ENCODE measurements at regions not wholly inside any gene's neighbourhood (a gene's known extent, or its start where the extent isn't known, plus 50 kb on each side); places are given as distances from the start of the nearest gene placed in this dataset.
A peak's percentile ranks its signal among the peaks of the same experiment; 100 is the strongest.
"Not testable (repeated sequence)": the region's sequence is repeated elsewhere in the genome, so short reads cannot be mapped to it uniquely, and the experiment has no call there.

DNA sequence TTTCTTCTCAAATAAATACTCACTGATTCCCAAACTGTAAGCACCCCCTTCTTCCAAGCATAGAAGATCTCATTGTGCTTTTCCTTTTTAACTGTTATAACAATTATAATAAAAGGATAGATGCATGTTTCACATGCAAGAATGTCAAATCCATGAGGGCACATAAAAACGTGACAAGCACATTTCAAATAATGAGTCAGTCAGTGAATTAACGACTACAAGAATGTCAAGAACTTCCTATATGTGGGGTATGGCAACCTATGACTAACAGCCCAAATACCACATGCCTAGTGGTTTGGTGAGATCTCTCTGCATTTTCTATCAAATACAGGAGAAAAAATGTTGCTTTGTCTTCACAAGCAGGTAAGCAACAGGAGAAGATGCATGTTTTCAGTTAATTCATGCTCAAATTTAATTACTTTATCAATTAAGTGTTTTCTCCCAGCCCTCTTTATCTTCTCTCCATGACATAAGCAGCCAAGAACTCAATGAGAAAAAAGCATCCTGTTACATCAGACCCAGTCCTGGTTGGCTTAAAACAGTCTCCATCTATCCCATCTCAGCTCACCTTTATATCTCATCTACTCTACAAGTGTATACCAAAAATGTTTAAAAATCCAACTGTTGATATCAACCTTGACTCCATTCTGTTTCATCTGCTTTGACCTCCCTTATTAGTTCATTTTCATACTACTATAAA, 181.5 kb upstream of the LMCD1 start:
- H3K27ac ChIP-seq = no peak overlapping the region
- H3K9me3 ChIP-seq = no peaks in the 10 kb centered on the region
- DNase-seq = no peak
- in situ Hi-C loops (cut with MboI; ENCODE audit: low pct_ligation_motif_present in 1 of 4, low pct_unique_long_range_greater_than_20kb in 1 of 4, low sequenced_read_pairs in 3 of 4) = no loop called here
- no peaks in the 10 kb centered on the region for H3K36me3 ChIP-seq
- WGBS, 2 donors (ENCODE audit: low coverage in 1 of 2) = 38 to 53% methylated on average over 2 of the region's 2 CpGs
- intact Hi-C loops (cut with DNase I; ENCODE audit: low total_unique reads) = no loop called here
- H3K27me3 ChIP-seq = no peaks in the 10 kb centered on the region
- TF ChIP-seq, protein P1, sequence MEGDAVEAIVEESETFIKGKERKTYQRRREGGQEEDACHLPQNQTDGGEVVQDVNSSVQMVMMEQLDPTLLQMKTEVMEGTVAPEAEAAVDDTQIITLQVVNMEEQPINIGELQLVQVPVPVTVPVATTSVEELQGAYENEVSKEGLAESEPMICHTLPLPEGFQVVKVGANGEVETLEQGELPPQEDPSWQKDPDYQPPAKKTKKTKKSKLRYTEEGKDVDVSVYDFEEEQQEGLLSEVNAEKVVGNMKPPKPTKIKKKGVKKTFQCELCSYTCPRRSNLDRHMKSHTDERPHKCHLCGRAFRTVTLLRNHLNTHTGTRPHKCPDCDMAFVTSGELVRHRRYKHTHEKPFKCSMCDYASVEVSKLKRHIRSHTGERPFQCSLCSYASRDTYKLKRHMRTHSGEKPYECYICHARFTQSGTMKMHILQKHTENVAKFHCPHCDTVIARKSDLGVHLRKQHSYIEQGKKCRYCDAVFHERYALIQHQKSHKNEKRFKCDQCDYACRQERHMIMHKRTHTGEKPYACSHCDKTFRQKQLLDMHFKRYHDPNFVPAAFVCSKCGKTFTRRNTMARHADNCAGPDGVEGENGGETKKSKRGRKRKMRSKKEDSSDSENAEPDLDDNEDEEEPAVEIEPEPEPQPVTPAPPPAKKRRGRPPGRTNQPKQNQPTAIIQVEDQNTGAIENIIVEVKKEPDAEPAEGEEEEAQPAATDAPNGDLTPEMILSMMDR (IDR thresholded peaks at IDR 0.05) = no peak
- no peak for TF ChIP-seq POLR2AphosphoS5 (IDR thresholded peaks at IDR 0.05)
- no peak for TF ChIP-seq POLR2A (IDR thresholded peaks at IDR 0.05)
- TF ChIP-seq EP300 (IDR thresholded peaks at IDR 0.05; ENCODE audit: low read depth) = no peak
- no peak overlapping the region for H3K4me3 ChIP-seq
- no peaks in the 10 kb centered on the region for H3K4me1 ChIP-seq

DNA sequence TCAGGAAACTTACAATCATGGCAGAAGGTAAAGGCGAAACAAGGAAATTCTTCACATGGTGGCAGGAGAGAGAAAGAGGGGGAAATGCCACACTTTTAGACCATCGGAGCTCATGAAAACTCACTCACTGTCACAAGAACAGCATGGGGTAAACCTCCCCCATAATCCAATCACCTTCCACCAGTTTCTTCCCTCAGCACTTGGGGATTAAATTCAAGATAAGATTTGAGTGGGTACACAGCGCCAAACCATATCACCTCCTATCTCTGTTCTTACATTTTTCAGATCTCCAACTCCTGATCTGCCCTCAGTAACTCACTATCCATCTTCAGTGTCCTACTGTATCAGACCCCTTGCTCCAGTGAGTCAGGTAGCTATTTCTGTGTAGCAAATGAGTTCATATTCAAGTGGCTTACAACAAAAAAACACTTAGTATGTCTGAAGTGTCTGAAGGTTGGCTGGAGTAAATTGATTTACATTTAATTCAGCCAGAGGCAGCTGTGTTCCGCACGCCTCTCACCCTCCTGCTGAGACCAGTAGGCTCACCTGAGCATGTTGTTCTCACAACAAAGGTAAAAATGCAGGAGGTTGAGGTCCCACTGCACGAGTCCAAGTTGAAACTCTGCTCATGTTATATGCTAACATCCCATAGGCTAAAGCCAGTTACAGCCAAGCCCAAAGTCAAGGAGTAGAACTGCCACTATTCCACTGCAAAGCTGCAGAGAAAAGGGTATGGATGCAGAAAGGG, 180.7 kb upstream of the LMCD1 start:
- Histone ChIP-seq H3K27ac (no peak overlapping the region), H3K36me3 (no peaks in the 10 kb centered on the region), H3K4me1 (no peaks in the 10 kb centered on the region), H3K9me3 (no peaks in the 10 kb centered on the region), H3K27me3 (no peaks in the 10 kb centered on the region), H3K4me3 (no peak overlapping the region)
- TF ChIP-seq EP300 (IDR thresholded peaks at IDR 0.05; ENCODE audit: low read depth) (no peak), POLR2A (IDR thresholded peaks at IDR 0.05) (no peak), POLR2AphosphoS5 (IDR thresholded peaks at IDR 0.05) (no peak)
- TF ChIP-seq, protein P1 (IDR thresholded peaks at IDR 0.05) = no peak
- in situ Hi-C loops (cut with MboI; ENCODE audit: low pct_ligation_motif_present in 1 of 4, low pct_unique_long_range_greater_than_20kb in 1 of 4, low sequenced_read_pairs in 3 of 4) = no loop called here
- DNase-seq = no peak
- intact Hi-C loops (cut with DNase I; ENCODE audit: low total_unique reads) = no loop called here
- 66 to 85% methylated on average over 3 to 6 of the region's 6 CpGs for WGBS, 2 donors (ENCODE audit: low coverage in 1 of 2)

DNA sequence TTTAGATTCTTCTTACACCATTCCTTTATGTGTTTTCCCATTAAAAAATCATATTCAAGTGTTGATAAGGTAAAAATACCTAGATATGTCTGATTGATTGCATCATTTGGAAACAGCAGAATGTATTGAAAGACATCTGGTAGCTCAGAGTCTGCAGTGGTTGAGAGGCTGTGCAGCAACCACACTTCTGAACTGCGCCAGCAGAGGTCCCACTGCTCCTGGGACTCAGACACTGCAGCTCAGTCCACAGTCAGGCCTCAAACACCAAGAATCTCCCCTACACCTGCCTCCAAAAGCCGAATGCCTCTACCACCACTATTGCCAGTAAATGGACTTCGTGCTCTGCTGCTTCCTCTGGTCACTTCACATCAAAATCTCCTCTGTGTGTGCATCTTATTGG, 176.9 kb upstream of the LMCD1 start:
- H3K27ac ChIP-seq = no peak overlapping the region
- no peak overlapping the region for H3K4me3 ChIP-seq
- 76 to 100% methylated on average over 1 to 3 of the region's 3 CpGs for WGBS, 2 donors (ENCODE audit: low coverage in 1 of 2)
- TF ChIP-seq, protein P1 (IDR thresholded peaks at IDR 0.05) = peak in 3 of 5 experiments; percentile 9 to 16 (median 13)
- TF ChIP-seq POLR2A (IDR thresholded peaks at IDR 0.05) (no peak), POLR2AphosphoS5 (IDR thresholded peaks at IDR 0.05) (no peak)
- no peaks in the 10 kb centered on the region for H3K27me3 ChIP-seq
- in situ Hi-C loops (cut with MboI; ENCODE audit: low pct_ligation_motif_present in 1 of 4, low pct_unique_long_range_greater_than_20kb in 1 of 4, low sequenced_read_pairs in 3 of 4) (no loop called here), intact Hi-C loops (cut with DNase I; ENCODE audit: low total_unique reads) (no loop called here)
- peak; percentile 16 for DNase-seq
- no peaks in the 10 kb centered on the region for H3K9me3 ChIP-seq
- H3K4me1 ChIP-seq = no peaks in the 10 kb centered on the region
- no peaks in the 10 kb centered on the region for H3K36me3 ChIP-seq

DNA sequence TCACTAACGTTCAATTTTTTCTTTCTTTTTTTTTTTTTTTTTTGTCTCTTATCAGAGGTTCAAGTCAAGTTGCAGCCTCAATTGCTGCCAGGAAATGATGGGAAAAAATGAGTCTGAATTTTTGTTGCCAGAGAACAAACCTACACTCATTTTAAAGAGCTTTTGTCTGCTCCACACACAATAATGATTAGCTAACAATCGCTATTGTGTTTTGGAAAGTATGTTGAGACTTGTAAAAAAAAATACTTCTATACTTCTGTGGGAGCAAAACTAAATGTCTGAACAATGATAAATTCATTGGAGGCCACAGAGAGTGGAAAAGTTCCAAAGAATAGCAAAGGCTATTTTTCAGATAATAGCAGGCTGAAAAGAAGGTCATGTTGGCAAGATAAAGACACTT, 176.3 kb upstream of the LMCD1 start:
- intact Hi-C loops (cut with DNase I; ENCODE audit: low total_unique reads) (no loop called here), in situ Hi-C loops (cut with MboI; ENCODE audit: low pct_ligation_motif_present in 1 of 4, low pct_unique_long_range_greater_than_20kb in 1 of 4, low sequenced_read_pairs in 3 of 4) (no loop called here)
- Histone ChIP-seq H3K36me3 (no peaks in the 10 kb centered on the region), H3K9me3 (no peaks in the 10 kb centered on the region), H3K4me3 (no peak overlapping the region), H3K27ac (no peak overlapping the region), H3K4me1 (no peaks in the 10 kb centered on the region), H3K27me3 (no peaks in the 10 kb centered on the region)
- TF ChIP-seq EP300 (IDR thresholded peaks at IDR 0.05; ENCODE audit: low read depth) (no peak), POLR2AphosphoS5 (IDR thresholded peaks at IDR 0.05) (no peak), POLR2A (IDR thresholded peaks at IDR 0.05) (no peak)
- TF ChIP-seq, protein P1 (IDR thresholded peaks at IDR 0.05) = no peak
- no peak for DNase-seq
- WGBS, 2 donors (ENCODE audit: low coverage in 1 of 2) = 42 to 83% methylated on average over 2 of the region's 2 CpGs

DNA sequence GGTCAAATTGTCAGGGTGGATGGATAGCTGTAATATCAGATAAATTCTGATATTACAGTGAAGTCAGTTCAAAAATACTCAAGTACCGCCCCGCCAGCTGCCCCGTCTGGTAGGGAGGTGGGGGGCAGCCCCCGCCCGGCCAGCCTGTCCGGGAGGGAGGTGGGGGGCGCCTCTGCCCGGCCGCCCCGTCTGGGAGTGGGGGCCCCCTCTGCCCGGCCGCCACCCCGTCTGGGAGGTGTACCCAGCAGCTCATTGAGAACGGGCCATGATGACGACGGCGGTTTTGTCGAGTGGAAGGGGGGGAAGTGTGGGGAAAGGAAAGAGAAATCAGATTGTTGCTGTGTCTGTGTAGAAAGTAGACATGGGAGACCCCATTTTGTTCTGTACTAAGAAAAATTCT, 175.8 kb upstream of the LMCD1 start:
- DNase-seq; H3K4me1 ChIP-seq; H3K9me3 ChIP-seq; in situ Hi-C loops (cut with MboI; ENCODE audit: low pct_ligation_motif_present in 1 of 4, low pct_unique_long_range_greater_than_20kb in 1 of 4, low sequenced_read_pairs in 3 of 4); H3K27ac ChIP-seq; H3K4me3 ChIP-seq; H3K36me3 ChIP-seq; intact Hi-C loops (cut with DNase I; ENCODE audit: low total_unique reads); H3K27me3 ChIP-seq: not testable (repeated sequence)
- WGBS, 2 donors (ENCODE audit: low coverage in 1 of 2) = 77 to 90% methylated on average over 10 to 18 of the region's 18 CpGs
